Keratinocyte (primary cell): ENCODE measurements at regions not wholly inside any gene's neighbourhood (a gene's known extent, or its start where the extent isn't known, plus 50 kb on each side); places are given as distances from the start of the nearest gene placed in this dataset.

Experiments used
- CTCF ChIP-seq, 3 experiments: IDR thresholded peaks in 1 of 3; conservative IDR thresholded peaks in 1 of 3; optimal IDR thresholded peaks in 1 of 3; 2 replicates in 2 of 3; 3 replicates in 1 of 3; pipeline versions ENCODE3 to v1.5.1; 2011; ENCODE audit warnings: low read length in 3 of 3, mild to moderate bottlenecking in 3 of 3, moderate library complexity in 2 of 3, control low read depth in 1 of 3, inconsistent platforms in 1 of 3; ENCODE audit not compliant: insufficient read depth in 2 of 3; ENCODE audit errors: extremely low read depth in 1 of 3
- EZH2 ChIP-seq: IDR thresholded peaks from one replicate; pipeline ENCODE4 v1.6.1; 2012; ENCODE audit warnings: inconsistent platforms, mild to moderate bottlenecking, low read length, moderate library complexity

GRCh38 chr6:43986177-43986825 lies 141.0 kb downstream of the MRPL14 start:
- TF ChIP-seq CTCF (optimal IDR thresholded peaks at IDR 0.05 in 1 of 3, IDR thresholded peaks at IDR 0.05 in 1 of 3, conservative IDR thresholded peaks at IDR 0.05 in 1 of 3; ENCODE audit: extremely low read depth in 1 of 3, insufficient read depth in 2 of 3, low read length in 3 of 3) (no peak), EZH2 (no peak)
